Astrocyte of the hippocampus (primary cell): ENCODE measurements at regions not wholly inside any gene's neighbourhood (a gene's known extent, or its start where the extent isn't known, plus 50 kb on each side); places are given as distances from the start of the nearest gene placed in this dataset.
"Not testable (repeated sequence)": the region's sequence is repeated elsewhere in the genome, so short reads cannot be mapped to it uniquely, and the experiment has no call there.

Experiments
- DNase-seq: peaks from one replicate; pipeline ENCODE4 v3.0.0; 2011; ENCODE audit warnings: low read depth, low spot score

DNA sequence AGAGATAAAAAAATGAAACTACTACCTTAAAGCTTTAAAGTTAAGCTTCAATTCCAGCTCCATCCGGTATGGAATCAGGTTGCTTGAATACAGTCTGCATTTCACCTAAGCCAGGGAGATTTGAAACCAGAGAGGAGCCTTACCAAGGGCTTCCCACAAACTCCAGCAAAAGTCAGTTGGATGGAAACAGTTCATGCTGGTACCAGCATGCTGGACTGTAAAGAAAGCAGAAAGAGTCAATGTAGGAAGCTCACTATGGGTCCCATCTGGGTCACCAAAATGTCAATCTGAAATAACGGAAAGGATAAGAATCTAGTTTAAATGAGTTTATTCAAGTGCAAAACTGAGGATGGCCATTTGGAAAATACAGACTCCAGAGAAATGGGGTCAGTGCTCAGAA lies 65.3 kb downstream of the CDO1 start:
- DNase-seq: no peak

DNA sequence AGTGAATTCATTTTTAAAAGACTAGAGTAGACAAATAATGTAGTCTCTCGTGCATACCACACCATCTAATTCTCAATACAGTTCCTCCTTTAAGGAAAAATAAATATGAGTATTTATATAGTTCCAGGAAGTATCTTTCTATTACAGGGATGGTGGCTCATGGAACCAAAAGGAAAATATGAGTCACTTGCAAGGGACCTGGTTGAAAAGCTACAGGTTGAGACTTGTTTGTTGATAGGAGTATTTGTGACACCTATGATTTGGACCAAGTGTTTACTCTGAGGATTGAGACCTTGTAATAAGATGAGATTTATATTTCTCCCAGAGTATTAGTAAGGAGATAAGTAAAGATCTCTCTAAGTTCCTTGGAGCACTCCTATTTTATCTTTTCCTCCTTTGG lies 67.4 kb downstream of the CDO1 start:
- no peak for DNase-seq

DNA sequence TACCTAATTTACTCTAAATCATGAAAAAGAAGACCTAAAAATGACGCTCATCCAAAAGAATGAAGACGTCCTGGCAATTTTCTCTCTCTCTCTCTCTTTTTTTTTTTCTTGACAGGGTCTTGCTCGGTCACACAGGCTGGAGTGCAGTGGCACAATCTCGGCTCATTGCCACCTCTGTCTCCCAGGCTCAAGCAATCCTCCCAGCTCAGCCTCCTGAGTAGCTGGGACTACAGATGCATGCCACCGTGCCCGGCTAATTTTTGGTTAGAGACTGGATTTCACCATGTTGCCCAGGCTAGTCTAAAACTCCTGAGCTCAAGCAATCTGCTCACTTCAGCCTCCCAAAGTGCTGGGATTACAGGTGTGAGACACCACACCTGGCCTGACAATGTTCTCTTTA lies 77.2 kb downstream of the CDO1 start:
- DNase-seq: not testable (repeated sequence)

DNA sequence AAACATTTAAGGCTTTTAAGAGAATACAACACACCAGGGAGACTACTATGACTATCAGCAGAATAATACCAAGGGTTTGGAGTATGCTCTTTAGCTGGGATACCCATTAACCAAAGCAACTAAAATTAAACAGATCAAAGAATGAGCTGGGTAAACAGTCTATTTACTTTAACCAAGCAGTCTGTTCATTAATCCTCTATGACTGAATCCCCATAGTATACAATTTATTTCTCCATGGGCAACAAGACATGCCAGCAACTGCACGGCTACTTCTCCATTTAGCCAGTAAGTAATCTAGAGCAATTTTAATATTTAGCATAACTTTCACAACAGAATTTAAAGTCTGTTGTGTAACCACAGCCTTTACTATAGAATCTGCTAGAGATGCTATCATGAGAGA lies 77.6 kb downstream of the CDO1 start:
- DNase-seq: no peak

DNA sequence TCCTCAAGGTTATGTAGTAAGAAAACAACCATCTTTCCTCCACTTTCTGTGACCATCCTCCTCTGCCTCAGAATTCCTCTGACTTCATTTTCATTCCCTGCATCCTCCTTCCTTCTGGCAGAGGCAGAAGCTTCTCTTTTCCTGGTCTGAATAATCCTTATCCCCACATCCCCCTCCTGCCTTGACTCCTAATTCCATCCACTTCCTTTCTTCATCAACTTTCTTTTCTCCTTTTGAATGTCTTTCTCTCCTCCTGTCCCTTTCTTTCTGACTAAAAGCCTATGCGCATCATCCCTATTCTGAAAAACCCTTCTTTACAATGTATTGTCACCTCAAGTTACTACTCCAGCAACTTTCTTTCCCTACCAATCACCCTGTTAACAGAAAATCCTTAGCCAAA lies 79.0 kb downstream of the CDO1 start:
- no peak for DNase-seq

DNA sequence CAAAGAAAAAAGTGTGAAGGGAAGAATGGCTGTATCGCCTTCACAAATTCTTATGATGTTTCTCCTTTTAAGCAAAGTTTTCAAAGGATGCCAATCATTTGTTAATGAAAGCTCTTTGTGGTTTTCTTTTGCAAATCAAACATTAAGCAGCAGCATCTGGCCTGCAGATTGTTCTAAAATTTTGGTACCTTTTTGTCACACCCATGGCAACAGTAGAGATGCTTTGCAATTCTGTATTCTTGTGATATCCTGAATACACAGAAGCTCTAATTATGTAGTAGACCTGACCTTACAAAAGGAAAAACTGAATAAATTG lies 79.8 kb downstream of the CDO1 start:
- DNase-seq: no peak

DNA sequence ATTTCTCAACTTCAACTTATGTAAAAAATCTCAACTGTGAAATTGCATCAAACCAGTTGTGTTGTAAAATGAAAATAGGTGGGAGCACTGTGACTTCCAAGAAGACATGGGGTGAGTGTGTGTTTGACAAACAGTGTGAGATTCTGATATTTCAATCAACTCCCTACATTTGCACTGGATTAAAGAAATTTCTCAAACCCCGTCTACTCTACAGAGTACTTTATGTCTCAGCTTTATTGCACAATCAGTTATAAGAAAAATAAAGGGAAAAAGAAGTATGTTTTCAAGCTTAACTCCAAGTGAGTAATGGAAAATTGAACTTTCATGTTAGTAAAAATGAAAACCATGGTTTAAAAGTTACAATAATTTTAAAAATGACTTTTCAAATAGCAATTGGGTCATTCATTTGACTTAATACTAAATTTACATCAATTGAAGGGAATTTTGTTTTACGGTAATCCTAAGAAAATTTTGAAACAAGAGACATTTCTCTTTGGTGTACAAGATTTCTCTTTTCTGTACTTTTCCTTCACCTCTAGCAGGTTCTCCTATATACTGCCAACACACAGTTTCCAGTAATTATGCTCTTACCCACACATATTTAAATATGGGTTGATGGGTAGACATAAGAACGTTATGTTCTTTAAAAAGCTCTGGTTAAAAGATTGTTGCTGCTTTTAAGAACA lies 80.3 kb downstream of the CDO1 start:
- DNase-seq: no peak

DNA sequence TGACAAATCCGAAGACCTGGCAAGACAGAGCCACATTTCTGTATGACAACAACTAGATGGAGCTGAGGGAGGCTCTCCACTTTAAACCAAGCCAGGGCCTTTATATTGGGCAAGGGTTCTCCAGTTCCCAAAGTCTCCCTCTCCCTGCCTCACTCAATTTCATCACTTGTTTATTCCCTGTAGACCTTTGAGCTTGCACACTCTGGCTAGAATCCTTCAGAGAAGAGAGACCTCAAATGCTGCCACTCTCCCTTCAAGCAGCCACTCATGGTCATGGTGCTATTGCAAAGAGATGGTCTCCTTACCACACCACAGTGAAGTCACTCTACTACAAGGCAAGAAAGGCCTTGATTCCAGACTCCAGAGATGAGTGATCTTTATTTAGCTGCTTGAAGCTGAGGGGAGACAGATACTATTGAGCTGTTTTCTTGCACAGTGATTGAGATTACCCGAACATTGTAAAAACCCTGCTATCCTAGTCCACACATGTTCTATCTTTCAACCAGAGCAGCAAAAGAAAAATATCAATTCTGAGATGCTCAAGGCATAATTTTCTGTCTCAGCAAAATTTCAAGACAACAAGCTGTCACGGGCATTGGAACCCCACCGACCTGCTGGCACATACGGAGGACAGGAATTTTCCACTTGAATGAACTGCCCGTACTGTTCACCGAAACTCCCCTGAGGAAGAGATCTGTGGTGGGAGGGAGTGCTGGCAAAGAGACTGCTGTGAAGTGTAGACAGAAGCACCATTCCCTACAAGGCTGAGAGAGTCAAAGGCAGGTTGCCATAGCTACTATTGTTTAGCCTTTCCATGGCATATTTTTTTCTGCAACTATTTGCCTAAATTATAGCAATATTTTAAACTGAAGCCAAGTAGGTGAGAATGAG lies 81.1 kb downstream of the CDO1 start:
- no peak for DNase-seq

DNA sequence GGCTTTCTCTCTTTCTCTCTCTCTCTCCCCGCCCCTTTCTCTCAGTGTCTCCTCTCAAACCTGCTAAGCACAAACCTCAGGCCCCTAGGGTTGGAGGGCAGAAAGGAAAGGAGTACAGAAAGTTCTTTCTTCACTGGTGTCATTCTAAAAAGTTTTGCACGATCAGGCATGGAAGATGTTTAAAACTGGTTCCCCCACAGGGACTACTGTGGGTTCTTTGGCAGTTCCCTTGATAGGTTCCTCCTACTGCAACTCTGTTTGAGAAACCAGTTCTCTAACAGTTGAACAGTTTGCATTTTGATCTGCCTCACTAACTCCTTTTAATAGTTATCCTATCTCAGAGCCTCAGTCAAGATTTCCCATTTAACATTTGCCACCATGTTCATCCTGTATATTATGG lies 82.9 kb downstream of the CDO1 start:
- no peak for DNase-seq

DNA sequence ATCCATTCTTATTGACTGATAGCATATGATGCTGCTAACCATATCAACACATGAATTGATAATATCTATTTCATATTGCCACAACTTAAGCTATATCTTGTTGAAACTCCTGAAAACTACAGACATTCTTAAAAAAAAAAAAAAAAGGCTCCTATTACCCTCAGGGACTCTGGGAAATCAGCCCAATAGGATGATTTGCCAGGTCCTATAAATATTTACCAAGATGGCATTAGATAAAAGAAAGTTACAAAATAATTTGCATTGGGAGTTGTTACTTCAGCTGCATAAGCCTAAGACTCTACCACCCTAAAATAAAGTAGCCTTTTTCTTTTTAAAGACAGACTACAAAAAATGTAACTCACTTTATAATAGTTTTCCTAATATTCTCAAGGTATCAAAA lies 84.4 kb downstream of the CDO1 start:
- DNase-seq: no peak

DNA sequence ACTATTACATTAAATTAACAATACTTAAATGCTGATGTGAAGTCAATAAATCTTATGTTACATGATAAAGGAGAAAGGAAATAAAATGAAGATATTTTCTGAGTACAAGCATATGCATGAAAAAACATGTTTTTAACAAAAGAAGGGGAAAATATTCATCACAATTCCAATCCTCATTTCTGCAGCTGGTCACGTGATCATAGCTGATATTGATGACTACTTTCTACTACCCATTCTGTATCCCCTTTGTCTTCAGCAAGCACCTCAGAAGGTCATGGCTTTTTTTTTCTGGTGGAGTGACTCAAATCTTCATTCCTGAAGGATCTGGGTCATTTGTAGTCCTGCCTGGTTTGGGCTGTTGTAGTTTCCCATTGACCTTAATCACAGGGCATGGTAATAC lies 90.9 kb downstream of the CDO1 start:
- DNase-seq: no peak

DNA sequence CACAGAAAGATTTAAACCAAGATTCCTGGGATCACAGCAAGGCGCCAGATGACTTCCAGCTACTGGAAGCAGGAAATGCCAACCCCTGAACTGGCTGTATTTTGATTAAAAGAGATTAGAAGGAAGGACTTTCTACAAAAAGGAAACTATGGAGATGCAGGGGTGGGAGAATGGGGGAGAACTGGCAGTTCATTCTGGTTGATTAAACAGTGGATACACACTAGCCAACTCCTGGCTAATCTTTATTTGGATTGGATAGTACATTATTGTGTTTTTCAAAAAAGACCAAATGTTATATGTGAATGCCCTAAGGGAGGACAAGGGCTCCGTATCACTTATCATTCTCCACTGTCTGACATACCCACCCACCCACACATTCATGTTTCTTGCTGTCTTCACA lies 93.2 kb downstream of the CDO1 start:
- DNase-seq: peak; percentile 18

DNA sequence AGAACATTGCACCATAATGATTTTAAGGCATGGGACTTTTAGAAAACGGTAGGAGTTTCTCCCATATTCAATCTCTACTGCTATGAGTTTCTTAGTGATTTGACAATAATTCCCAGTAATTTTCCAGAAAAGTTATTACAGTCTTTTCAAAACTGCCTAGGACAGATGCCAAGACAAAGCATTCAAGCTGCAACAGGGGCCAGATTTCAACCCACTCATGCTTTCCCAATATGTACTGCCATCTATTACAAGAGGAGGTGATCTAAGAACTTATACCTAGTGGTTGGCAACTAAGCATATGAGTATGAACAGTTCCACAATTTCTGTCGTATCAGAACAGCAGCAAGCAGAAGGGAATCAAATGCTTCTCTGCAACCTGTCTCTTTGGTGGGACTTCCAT lies 95.1 kb upstream of the TMED7 start:
- DNase-seq: no peak

DNA sequence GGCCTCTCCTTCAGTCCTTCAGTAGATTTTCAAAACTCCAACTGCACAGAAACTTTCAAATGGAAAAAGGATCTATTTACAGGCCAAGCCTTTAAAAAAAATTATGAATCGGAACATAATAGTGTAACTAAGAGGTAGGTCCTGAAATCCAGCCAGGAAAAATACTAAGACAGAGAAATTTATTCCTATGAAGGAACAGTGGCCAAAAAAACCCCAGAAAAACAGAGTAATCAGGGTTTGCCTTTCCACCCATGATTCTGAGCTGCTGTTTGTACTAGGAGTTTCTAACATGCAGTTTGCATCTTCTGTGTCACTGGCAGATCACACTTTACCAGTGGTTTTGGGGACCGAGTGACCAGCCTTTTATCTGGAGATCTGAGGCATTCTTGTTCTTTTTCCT lies 93.1 kb upstream of the TMED7 start:
- peak; percentile 21 for DNase-seq

DNA sequence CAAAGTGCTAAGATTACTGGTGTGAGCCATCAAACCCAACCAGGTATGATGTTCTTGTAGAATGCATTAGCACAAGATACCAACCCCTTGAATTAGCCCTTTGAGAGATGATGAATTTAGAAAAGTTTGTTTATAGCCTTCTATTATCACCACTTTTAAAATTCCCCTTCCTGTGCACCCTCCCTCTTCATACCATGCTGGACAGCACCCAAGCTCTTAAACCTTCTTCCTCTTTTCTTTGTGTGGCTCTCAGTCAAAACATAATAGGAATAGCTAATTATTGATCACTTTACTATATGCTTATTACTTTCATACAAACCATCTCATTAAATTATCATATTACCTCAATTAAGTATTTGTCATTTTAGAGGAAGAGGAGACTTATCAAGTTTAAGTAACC lies 87.6 kb upstream of the TMED7 start:
- no peak for DNase-seq

DNA sequence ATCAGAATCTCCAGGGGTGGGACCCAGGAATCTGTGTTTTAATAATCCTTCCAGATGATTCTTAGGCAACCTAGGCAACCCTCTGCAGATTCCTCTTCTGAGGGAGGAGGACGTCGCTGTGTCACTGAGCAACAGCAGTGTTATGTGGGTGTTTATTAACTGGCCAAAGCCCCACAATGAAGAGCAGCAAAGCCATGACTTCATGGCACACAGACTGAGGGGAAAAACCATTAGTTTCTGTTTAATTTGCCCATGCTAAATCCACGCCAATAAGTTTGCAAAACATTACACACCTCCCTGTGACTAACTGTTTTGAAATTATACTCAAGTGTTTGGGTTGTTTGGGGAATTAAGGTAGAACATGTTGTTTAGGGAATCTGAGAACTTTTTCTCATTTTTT lies 83.7 kb upstream of the TMED7 start:
- peak; percentile 3 for DNase-seq

DNA sequence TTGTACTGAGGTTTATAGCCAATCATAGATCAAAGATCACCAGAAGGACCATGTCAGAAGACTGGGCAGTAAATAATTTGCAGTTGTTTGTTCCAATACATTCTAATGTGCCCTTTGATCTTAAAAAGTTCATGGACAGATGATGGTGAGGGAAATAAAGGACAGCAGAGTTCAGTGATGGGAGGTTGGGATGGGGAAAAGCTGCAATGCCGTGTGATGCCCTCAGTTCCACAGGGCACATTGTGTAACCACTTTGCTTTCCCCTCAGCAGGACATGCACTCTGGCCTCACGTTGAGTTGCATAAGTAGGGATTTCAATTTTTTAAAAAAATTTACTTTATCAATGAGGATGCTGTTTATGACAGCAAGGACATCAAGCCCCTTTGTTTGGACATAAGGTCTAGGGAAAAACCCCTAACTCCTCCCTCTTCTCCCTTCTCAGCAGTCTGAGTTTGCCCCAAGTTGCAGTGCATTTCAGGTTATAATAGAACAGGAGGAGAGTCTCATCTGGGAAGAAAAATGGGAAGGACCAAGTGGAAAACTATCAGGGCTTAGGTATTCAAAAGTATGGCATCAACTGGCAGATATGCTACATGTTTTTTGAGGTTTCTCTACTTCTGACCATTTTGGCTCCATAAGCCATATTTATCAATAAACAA lies 83.1 kb upstream of the TMED7 start:
- no peak for DNase-seq

DNA sequence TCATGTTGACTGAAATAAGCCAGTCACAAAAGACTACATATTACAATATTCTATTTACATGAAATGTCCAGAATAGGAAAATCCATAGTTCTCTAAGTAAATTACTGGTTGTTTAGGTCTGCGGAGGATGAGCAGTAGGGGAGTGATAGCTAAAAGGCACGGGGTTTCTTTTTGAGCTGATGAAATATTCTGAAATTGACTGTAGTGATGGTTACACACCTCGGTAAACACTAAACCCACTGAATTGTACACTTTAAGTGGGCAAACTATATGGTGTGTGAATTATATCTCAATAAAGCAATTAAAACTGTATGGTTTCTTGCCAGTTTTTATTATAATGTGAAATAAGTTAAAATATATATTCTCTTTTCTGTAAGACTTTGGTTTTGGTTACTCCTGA lies 77.7 kb upstream of the TMED7 start:
- no peak for DNase-seq

DNA sequence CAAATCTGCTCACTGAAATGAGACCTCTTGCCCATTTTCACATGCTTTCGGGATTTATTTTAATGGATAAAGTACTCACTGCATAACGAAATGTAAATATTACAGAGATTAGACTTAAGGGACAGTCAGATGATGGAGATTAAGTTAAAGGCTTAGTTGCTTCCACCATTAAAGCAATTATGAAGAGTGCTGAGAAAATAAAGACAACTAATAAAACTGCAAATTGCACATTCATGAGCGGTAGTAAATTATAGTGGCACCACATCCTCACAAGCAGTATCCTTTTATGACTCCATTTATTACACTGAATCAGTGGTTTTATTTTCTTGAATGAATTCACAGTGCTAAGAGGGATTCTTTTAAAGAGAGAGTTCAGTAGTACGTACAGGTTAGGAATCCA lies 76.2 kb upstream of the TMED7 start:
- DNase-seq: no peak

DNA sequence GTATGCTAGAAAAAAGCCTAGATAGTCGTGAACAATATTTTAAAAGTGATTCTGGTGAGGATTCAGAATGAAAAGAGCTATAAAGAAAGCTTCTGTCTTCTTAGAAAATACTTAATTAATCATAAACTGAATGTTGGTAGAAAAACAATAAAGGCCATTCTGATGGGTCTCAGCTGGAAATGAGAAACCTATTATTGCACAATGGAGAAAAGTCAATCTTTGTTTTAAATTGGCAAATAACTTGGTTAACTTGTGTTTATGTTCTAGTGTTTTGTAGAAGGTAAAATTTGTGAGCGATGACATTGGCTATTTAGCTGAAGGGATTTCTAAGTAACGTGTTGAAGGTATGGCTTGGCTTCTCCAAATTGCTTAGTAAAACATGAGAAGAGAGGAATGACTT lies 74.1 kb upstream of the TMED7 start:
- DNase-seq: no peak

DNA sequence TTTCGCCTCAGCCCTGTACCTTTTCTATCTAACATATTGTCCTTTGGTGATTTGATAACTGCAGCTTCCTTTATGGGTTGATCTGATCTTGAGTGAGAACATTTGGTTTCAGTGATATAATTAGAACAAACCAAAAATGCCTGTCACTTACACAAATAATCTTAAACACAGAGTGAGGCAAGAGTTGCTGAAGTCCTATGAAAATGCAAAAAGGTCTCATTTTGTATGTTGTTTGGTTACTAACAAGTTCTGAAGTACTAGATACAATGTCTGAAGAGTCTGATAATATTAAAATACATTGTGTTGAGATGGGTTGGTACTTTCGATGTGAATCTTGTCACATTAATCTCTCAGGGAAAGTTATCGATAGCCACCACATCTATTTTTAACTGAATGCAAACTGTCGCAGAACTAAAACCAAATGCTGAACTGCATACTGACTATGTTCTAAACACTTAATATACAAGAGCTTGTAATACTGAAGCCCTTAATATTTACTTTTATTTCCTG lies 70.4 kb upstream of the TMED7 start:
- DNase-seq: no peak

DNA sequence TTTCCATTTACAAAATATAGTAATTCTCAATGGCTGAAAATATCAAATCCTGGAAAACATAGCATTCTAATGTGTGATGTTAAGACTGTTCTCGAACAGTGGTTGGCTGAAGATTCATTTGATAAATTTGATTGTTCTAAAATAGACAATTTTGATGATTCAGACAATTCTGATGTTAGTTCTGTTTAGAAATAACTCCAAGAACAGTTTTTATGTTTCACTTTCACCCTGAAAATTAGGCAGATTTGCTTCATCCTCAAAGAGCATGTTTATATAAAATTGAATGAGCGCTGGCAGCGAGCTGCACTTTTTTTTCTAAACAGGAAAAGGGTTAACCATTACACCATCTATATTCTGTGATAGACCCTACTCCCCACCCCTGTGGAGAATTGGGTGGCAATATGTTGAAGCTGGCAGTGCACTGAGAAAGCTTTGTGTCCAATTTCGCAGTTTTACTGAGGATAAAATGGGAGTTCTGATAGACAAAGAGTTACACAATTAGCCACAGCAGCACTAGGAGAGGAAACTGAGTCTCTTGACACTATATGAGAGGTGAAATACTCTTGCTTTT lies 69.6 kb upstream of the TMED7 start:
- no peak for DNase-seq
